ENCODE measurements at regions not wholly inside any gene's neighbourhood (a gene's known extent, or its start where the extent isn't known, plus 50 kb on each side); places are given as distances from the start of the nearest gene placed in this dataset.

GRCh38 chr10:33638374-33638773 is 303.9 kb upstream of the NRP1 start:
- Mint-ChIP-seq H3K36me3 (no peaks in the 10 kb centered on the region), H3K4me3 (no peak overlapping the region), H3K4me1 (peaks cover 3% of the 10 kb centered on the region), H3K9me3 (no peaks in the 10 kb centered on the region), H3K27ac (no peak overlapping the region), H3K27me3 (ENCODE audit: low read depth) (no peaks in the 10 kb centered on the region)
- DNase-seq (ENCODE audit: low spot score in 2 of 2, unreplicated experiment in 2 of 2): no peak
- TF ChIP-seq CTCF (IDR thresholded peaks at IDR 0.05; ENCODE audit: unreplicated experiment): no peak

- no peak for TF ChIP-seq CTCF (IDR thresholded peaks at IDR 0.05; ENCODE audit: unreplicated experiment)
- Mint-ChIP-seq H3K4me3 (no peak overlapping the region), H3K27ac (no peak overlapping the region), H3K27me3 (ENCODE audit: low read depth) (no peaks in the 10 kb centered on the region), H3K9me3 (no peaks in the 10 kb centered on the region), H3K36me3 (no peaks in the 10 kb centered on the region), H3K4me1 (no peaks in the 10 kb centered on the region)
- no peak for DNase-seq (ENCODE audit: low spot score in 2 of 2, unreplicated experiment in 2 of 2)
Measured at GRCh38 chr10:33635967-33636515, 301.6 kb upstream of the NRP1 start.

GRCh38 chr10:33632432-33632831 is 298.0 kb upstream of the NRP1 start:
- no peaks in the 10 kb centered on the region for H3K9me3 Mint-ChIP-seq
- no peak for DNase-seq (ENCODE audit: low spot score in 2 of 2, unreplicated experiment in 2 of 2)
- no peaks in the 10 kb centered on the region for H3K36me3 Mint-ChIP-seq
- no peak for TF ChIP-seq CTCF (IDR thresholded peaks at IDR 0.05; ENCODE audit: unreplicated experiment)
- no peak overlapping the region for H3K27ac Mint-ChIP-seq
- no peaks in the 10 kb centered on the region for H3K27me3 Mint-ChIP-seq (ENCODE audit: low read depth)
- no peaks in the 10 kb centered on the region for H3K4me1 Mint-ChIP-seq
- H3K4me3 Mint-ChIP-seq: no peak overlapping the region

DNA sequence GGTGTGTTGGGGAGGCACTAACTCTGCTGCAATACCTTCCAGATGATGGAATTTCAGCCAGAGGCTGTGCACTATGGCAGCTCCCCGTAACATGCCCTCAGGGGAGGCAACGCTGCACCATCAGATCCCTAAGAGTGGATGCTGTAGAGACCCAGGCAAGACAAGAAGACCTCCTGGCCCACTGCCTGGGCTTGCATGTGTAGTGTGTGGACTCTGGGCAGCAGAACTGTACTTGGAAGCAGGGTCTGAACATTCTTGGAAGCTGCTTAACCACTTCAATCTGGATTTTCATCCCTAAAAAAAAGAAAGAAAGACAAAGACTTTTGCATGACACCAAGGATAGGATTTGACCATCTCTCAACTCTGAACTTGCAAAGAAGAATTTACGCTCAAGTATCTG is 297.5 kb upstream of the NRP1 start:
- Mint-ChIP-seq H3K4me1 (no peaks in the 10 kb centered on the region), H3K9me3 (no peaks in the 10 kb centered on the region), H3K27ac (no peak overlapping the region), H3K36me3 (no peaks in the 10 kb centered on the region), H3K27me3 (ENCODE audit: low read depth) (no peaks in the 10 kb centered on the region), H3K4me3 (no peak overlapping the region)
- no peak for DNase-seq (ENCODE audit: low spot score in 2 of 2, unreplicated experiment in 2 of 2)
- no peak for TF ChIP-seq CTCF (IDR thresholded peaks at IDR 0.05; ENCODE audit: unreplicated experiment)

GRCh38 chr10:33630761-33631160 is 296.3 kb upstream of the NRP1 start:
- no peaks in the 10 kb centered on the region for H3K9me3 Mint-ChIP-seq
- no peak for TF ChIP-seq CTCF (IDR thresholded peaks at IDR 0.05; ENCODE audit: unreplicated experiment)
- no peaks in the 10 kb centered on the region for H3K4me1 Mint-ChIP-seq
- no peak overlapping the region for H3K27ac Mint-ChIP-seq
- H3K4me3 Mint-ChIP-seq: no peak overlapping the region
- no peaks in the 10 kb centered on the region for H3K36me3 Mint-ChIP-seq
- DNase-seq (ENCODE audit: low spot score in 2 of 2, unreplicated experiment in 2 of 2): no peak
- no peaks in the 10 kb centered on the region for H3K27me3 Mint-ChIP-seq (ENCODE audit: low read depth)

- H3K27ac Mint-ChIP-seq: no peak overlapping the region
- H3K27me3 Mint-ChIP-seq (ENCODE audit: low read depth): no peaks in the 10 kb centered on the region
- no peak for DNase-seq (ENCODE audit: low spot score in 2 of 2, unreplicated experiment in 2 of 2)
- no peak for TF ChIP-seq CTCF (IDR thresholded peaks at IDR 0.05; ENCODE audit: unreplicated experiment)
- H3K4me1 Mint-ChIP-seq: no peaks in the 10 kb centered on the region
- no peaks in the 10 kb centered on the region for H3K36me3 Mint-ChIP-seq
- no peak overlapping the region for H3K4me3 Mint-ChIP-seq
- H3K9me3 Mint-ChIP-seq: no peaks in the 10 kb centered on the region
Measured at GRCh38 chr10:33627611-33628010, 293.1 kb upstream of the NRP1 start.

Data from mesothelial cell of epicardium (in vitro differentiated cells).